Stimulated activated naive CD8-positive, alpha-beta T cell treated with anti-CD3 and anti-CD28 coated beads, Interleukin-15, Interleukin-2, amounts not matched to agents 100 ng/mL and 50 ng/mL, for 24 hours (primary cell): ENCODE measurements at regions not wholly inside any gene's neighbourhood (a gene's known extent, or its start where the extent isn't known, plus 50 kb on each side); places are given as distances from the start of the nearest gene placed in this dataset.

Experiments used
- H3K27ac Mint-ChIP-seq: one replicate; pipeline ENCODE4 v1.8.0; 2021; ENCODE audit warnings: mild to moderate bottlenecking, mixed read lengths
- H3K27me3 Mint-ChIP-seq: one replicate; pipeline ENCODE4 v1.8.0; 2021; ENCODE audit warnings: mixed read lengths
- H3K36me3 Mint-ChIP-seq: one replicate; pipeline ENCODE4 v1.8.0; 2021; ENCODE audit warnings: low read depth, mixed read lengths
- H3K4me1 Mint-ChIP-seq: one replicate; pipeline ENCODE4 v1.8.0; 2021; ENCODE audit warnings: low read depth, mixed read lengths
- H3K4me3 Mint-ChIP-seq: one replicate; pipeline ENCODE4 v1.8.0; 2021; ENCODE audit warnings: mild to moderate bottlenecking, mixed read lengths
- H3K9me3 Mint-ChIP-seq: one replicate; pipeline ENCODE4 v1.8.0; 2021; ENCODE audit warnings: mixed read lengths

DNA sequence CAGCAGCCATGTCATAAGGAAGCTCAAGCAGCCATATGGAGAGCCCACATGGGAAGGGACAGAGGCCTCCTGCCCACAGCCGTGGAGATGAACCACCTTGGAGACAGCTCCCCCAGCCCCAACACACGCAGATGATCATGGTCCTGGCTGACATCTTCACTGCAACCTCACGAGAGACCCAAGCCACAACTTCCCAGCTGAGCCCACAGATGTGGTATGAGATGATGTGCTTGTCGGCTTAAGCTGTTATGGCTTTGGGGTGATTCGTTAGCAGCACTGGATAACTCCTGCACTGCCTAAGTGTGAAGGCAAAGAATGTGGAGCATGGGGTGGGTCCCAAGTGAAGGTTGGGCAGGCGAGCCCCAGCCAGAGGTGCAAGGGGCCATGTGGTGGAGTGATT lies 163.4 kb downstream of the ERCC6L2 start:
- Mint-ChIP-seq H3K27me3 (no peaks in the 10 kb centered on the region), H3K4me3 (no peak overlapping the region), H3K27ac (no peak overlapping the region), H3K36me3 (peaks cover 13% of the 10 kb centered on the region), H3K4me1 (no peaks in the 10 kb centered on the region), H3K9me3 (peaks cover 23% of the 10 kb centered on the region)

DNA sequence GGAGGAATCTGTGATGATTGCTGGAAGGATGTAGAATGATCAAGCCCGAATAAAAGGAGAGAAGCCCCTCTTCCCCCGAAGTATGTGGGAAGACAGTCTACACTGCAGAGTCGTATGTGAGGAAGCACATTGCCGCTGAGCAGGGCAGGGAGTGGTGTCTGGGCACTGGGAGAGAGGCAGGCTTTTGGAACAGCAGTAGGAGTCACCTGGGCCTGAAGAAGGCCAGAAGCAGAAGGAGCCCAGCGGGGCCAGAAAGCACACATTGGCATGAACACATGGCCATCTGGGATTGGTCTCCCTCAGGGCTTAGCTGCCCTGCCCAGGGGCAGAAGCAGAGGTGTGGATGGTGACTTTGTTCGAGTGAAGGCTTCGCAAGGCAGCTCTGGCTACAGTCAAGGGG lies 162.8 kb downstream of the ERCC6L2 start:
- H3K9me3 Mint-ChIP-seq, result peaks cover 23% of the 10 kb centered on the region
- H3K27me3 Mint-ChIP-seq, result no peaks in the 10 kb centered on the region
- peaks cover 13% of the 10 kb centered on the region for H3K36me3 Mint-ChIP-seq
- no peak overlapping the region for H3K4me3 Mint-ChIP-seq
- no peaks in the 10 kb centered on the region for H3K4me1 Mint-ChIP-seq
- no peak overlapping the region for H3K27ac Mint-ChIP-seq

GRCh38 chr9:96034553-96035122 lies 159.1 kb downstream of the ERCC6L2 start:
- Mint-ChIP-seq H3K36me3 (peaks cover 13% of the 10 kb centered on the region), H3K27me3 (no peaks in the 10 kb centered on the region), H3K27ac (no peak overlapping the region), H3K4me1 (peaks cover 7% of the 10 kb centered on the region), H3K9me3 (peaks cover 23% of the 10 kb centered on the region), H3K4me3 (no peak overlapping the region)

DNA sequence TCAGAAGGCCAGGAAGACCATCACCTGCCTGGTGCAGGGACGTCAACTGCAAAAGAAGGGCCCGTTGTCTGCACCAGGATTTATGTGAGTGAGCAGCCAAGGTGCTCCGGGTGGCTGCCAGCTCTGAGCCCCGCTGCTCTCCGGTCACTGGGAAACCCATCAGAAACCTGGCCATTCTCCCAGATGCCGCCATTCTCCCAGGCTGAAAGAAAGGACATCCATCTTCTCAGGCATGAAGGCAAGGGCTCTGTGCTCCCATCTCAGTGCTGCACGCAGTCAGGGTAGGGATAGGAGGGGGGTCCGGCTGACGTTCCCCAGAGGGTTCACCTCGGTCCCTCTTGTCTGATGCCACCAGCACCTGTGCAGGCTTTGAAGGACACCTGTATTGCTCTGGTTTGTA lies 158.4 kb downstream of the ERCC6L2 start:
- Mint-ChIP-seq H3K36me3 (peaks cover 13% of the 10 kb centered on the region), H3K9me3 (peaks cover 20% of the 10 kb centered on the region), H3K27me3 (no peaks in the 10 kb centered on the region), H3K4me3 (no peak overlapping the region), H3K4me1 (peaks cover 7% of the 10 kb centered on the region), H3K27ac (no peak overlapping the region)

- no peak overlapping the region for H3K4me3 Mint-ChIP-seq
- H3K4me1 Mint-ChIP-seq, result peaks cover 14% of the 10 kb centered on the region
- H3K27ac Mint-ChIP-seq, result no peak overlapping the region
- no peaks in the 10 kb centered on the region for H3K36me3 Mint-ChIP-seq
- H3K27me3 Mint-ChIP-seq, result peaks cover 13% of the 10 kb centered on the region
- H3K9me3 Mint-ChIP-seq, result peaks cover 4% of the 10 kb centered on the region
These were observed 156.5 kb downstream of the ERCC6L2 start for GRCh38 chr9:96031916-96032534.

DNA sequence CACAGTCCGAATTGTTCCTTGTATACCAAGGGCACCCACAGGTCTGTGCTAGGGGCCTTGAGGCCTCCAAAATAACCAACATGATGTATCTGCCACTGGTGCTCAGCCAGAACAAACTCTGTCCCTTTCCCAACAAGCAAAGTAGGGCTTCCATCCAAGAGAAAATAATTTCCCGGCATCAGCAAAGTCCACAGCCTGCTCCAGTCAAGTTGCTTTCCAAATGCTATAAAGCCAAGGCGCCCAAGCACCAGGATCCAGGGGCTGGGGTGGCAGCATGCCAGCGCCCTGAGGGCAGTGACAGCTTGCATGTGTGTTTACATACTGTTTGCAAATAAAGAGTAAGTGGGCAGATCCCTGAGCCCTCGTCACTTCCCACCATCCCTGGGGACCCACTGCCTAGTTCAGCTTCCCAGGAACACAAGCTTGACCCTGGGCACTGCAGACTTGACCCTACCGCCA lies 155.9 kb downstream of the ERCC6L2 start:
- Mint-ChIP-seq H3K4me3 (no peak overlapping the region), H3K9me3 (peaks cover 8% of the 10 kb centered on the region), H3K27ac (no peak overlapping the region), H3K27me3 (peaks cover 13% of the 10 kb centered on the region), H3K36me3 (no peaks in the 10 kb centered on the region), H3K4me1 (peaks cover 19% of the 10 kb centered on the region)

DNA sequence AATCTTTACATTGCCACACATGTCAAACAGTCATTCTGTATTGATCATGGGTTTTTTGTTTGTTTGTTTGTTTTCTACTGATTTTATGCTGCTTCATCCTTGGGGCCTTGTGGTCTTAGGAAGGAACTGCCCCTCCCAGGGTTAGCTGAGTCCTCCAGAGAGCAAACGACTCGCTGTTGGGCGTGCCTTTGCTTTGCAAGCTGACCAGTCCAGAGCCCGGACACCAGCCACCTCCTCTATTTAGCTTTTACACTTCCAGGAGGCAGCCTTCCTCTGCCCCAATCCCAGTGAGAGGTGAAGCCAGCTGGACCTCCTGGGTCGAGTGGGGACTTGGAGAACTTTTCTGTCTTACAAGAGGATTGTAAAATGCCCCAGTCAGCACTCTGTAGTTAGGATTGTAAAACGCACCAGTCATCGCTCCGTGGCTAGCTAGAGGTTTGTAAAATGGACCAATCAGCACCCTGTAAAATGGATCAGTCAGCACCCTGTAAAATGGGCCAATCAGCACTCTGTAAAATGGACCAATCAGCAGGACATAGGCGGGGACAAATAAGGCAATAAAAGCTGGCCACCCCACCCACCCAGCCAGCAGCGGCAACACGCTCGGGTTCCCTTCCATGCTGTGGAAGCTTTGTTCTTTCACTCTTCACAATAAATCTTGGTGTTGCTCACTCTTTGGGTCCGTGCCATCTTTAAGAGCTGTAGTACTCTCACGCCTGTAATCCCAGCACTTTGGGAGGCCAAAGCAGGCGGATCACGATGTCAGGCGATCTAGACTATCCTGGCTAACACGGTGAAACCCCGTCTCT lies 154.4 kb downstream of the ERCC6L2 start:
- H3K27ac Mint-ChIP-seq, result no peak overlapping the region

GRCh38 chr9:96027251-96028131 lies 152.0 kb downstream of the ERCC6L2 start:
- Mint-ChIP-seq H3K36me3 (no peaks in the 10 kb centered on the region), H3K4me3 (peak overlapping the region; percentile 63), H3K27ac (peak overlapping the region; percentile 63), H3K4me1 (peaks cover 33% of the 10 kb centered on the region), H3K27me3 (peaks cover 22% of the 10 kb centered on the region), H3K9me3 (peaks cover 4% of the 10 kb centered on the region)

More for the DNA sequence above, 154.4 kb downstream of the ERCC6L2 start:
- no peak overlapping the region for H3K4me3 Mint-ChIP-seq
- H3K9me3 Mint-ChIP-seq, result peaks cover 4% of the 10 kb centered on the region
- no peaks in the 10 kb centered on the region for H3K36me3 Mint-ChIP-seq
- H3K27me3 Mint-ChIP-seq, result peaks cover 18% of the 10 kb centered on the region
- H3K4me1 Mint-ChIP-seq, result peaks cover 24% of the 10 kb centered on the region

DNA sequence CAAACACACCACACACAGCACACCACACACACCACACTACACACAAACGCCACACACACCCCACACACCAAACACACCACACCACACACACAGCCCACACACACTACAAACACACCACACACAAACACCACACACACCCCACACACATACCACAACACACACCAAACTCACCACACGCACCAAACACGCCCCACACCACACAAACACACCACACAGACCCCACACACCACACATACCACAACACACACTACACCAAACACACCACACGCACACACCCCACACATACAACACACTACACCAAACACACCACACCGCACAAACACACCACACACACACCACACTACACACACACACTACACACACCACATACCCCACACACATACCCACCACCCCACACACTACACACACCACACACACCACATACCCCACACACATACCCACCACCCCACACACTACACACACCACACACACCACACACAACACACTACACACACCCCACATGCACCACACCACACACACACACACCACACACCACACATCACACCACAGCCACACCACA lies 151.2 kb downstream of the ERCC6L2 start:
- Mint-ChIP-seq H3K27ac (peak overlapping the region; percentile 41), H3K36me3 (no peaks in the 10 kb centered on the region), H3K9me3 (peaks cover 4% of the 10 kb centered on the region), H3K4me3 (peak overlapping the region; percentile 47), H3K4me1 (peaks cover 37% of the 10 kb centered on the region), H3K27me3 (peaks cover 27% of the 10 kb centered on the region)

DNA sequence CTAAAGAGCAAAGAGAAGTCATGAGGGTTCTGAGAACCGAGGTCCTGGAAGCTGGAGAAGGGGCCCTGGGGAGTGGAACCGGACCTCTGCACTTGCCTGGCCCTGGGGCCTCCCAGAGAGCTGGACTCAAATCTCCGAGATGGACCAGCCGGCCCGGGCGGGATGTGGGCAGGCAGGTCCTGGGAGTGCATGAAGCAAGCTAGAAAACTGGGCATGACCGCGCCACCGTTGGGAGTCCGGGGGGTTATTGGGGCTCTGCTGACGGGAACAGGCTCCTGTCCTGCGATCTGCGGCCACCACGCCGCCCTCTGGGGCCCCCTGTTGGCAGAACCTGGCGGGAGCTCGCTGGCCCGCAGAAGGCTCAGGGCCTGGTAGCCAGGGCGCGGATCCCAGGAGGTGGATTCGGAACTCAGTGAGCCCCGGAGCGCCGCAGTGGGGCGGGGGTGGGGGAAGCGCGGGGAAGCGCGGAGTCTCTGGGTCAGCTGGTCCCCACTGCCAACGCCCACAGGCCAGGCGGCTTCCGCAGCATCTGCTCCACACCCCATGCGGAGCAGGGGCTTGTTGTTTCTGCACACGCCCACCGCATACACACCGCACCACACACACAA lies 150.6 kb downstream of the ERCC6L2 start:
- Mint-ChIP-seq H3K27me3 (peaks cover 27% of the 10 kb centered on the region), H3K27ac (peak overlapping the region; percentile 41), H3K9me3 (peaks cover 4% of the 10 kb centered on the region), H3K36me3 (no peaks in the 10 kb centered on the region), H3K4me3 (peak overlapping the region; percentile 1), H3K4me1 (peaks cover 37% of the 10 kb centered on the region)

- peaks cover 60% of the 10 kb centered on the region for H3K4me1 Mint-ChIP-seq
- peaks cover 9% of the 10 kb centered on the region for H3K36me3 Mint-ChIP-seq
- no peak overlapping the region for H3K27ac Mint-ChIP-seq
- peaks cover 4% of the 10 kb centered on the region for H3K9me3 Mint-ChIP-seq
- no peak overlapping the region for H3K4me3 Mint-ChIP-seq
- H3K27me3 Mint-ChIP-seq, result peaks cover 23% of the 10 kb centered on the region
These were observed 148.0 kb downstream of the ERCC6L2 start for GRCh38 chr9:96023486-96023885.

- Mint-ChIP-seq H3K9me3 (peaks cover 4% of the 10 kb centered on the region), H3K27ac (peak overlapping the region; percentile 85), H3K36me3 (peaks cover 15% of the 10 kb centered on the region), H3K27me3 (peaks cover 14% of the 10 kb centered on the region), H3K4me1 (peaks cover 63% of the 10 kb centered on the region), H3K4me3 (peak overlapping the region; percentile 77)
These were observed 147.1 kb downstream of the ERCC6L2 start for GRCh38 chr9:96022445-96023051.

DNA sequence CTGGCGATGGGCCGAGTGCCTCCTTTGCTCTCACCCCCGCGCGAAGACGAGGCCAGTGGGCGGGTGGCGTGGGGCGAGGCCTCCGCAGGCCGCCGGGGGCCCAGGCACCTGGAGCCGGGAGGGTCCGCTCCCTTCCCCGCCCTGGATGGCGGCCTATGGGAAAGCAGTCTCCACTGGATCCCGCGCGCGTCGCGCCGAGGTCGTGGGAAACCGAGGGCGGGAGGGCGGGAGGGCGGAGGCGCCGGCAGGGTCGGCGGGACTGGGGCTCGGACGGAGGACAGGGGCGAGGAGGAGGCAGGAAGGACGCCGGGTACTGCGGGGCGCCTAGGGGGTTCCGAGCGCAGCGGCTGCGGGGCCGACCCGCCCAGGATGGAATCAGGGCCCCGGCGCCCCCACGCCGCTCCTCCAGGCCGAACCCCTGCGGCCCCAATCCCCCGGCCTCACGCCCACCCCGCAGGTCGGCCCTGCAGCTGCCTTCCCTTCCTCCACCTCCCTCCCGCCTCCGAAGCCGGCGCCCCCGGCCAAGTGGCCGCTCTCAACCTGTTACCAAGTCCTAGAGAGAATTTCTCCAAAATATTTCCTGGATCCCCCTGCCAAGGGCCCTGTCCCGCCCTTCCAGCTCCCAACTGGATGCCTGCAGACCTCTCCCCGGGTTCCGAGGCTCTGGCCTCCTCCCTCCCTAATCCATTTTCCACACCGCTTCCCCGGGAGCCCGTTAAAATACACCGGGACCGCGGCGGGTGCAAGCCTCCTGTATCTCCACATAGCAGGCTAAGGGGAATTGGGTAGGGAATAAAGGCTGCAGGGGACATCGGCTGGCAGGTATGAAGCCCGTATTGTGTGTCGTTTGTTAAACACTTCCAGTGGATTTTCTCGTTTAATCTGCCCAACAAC lies 146.3 kb downstream of the ERCC6L2 start:
- peaks cover 15% of the 10 kb centered on the region for H3K36me3 Mint-ChIP-seq
- peak overlapping the region; percentile 85 for H3K27ac Mint-ChIP-seq
- H3K4me3 Mint-ChIP-seq, result peak overlapping the region; percentile 77
- peaks cover 3% of the 10 kb centered on the region for H3K9me3 Mint-ChIP-seq
- H3K27me3 Mint-ChIP-seq, result peaks cover 14% of the 10 kb centered on the region
- peaks cover 69% of the 10 kb centered on the region for H3K4me1 Mint-ChIP-seq
